GM12873 (cell line): ENCODE measurements at regions not wholly inside any gene's neighbourhood (a gene's known extent, or its start where the extent isn't known, plus 50 kb on each side); places are given as distances from the start of the nearest gene placed in this dataset.

Experiments used
- TF ChIP-seq, protein P1 (sequence below): IDR thresholded peaks from 2 replicates; pipeline ENCODE4 v1.5.1; 2012; ENCODE audit warnings: low read depth, mild to moderate bottlenecking, moderate library complexity, low read length, control low read depth; ENCODE audit not compliant: insufficient read depth; ENCODE audit errors: missing control alignments

GRCh38 chr12:27177706-27178105 is 66.4 kb upstream of the STK38L start:
- TF ChIP-seq, protein P1, sequence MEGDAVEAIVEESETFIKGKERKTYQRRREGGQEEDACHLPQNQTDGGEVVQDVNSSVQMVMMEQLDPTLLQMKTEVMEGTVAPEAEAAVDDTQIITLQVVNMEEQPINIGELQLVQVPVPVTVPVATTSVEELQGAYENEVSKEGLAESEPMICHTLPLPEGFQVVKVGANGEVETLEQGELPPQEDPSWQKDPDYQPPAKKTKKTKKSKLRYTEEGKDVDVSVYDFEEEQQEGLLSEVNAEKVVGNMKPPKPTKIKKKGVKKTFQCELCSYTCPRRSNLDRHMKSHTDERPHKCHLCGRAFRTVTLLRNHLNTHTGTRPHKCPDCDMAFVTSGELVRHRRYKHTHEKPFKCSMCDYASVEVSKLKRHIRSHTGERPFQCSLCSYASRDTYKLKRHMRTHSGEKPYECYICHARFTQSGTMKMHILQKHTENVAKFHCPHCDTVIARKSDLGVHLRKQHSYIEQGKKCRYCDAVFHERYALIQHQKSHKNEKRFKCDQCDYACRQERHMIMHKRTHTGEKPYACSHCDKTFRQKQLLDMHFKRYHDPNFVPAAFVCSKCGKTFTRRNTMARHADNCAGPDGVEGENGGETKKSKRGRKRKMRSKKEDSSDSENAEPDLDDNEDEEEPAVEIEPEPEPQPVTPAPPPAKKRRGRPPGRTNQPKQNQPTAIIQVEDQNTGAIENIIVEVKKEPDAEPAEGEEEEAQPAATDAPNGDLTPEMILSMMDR = no peak

GRCh38 chr12:27178255-27178654 is 65.8 kb upstream of the STK38L start:
- TF ChIP-seq, protein P1 = no peak

DNA sequence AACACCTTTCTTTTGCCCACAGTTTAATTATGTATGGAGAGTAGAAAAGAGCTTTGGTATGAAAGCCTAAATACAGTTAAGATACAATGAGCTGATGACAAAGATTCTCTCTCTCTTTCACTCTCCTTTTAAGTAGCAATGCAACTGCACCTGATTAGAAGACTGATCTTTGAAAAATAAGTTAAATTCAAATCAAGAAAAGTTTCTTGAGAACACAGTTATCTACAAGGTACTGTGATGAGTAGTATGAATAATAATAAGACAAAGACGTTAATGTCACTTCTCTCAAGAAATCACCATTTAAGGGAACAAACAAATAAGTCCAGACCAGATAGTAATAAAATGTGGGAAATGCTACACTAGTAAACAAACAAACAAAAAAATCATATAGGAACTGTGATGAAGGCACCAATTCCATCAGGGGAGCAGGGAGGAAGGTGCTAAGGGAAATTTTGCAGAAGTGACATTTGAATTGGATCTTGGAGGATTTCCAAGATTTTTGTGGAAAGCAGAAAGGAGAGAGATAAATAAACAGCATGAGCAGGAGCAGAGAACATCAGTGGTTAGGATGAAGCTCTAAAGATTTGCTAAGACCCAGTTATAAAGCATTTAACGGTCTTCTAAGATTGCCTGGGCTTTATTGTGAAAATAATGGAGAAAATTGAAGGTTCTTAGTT is 65.2 kb upstream of the STK38L start:
- TF ChIP-seq, protein P1 = no peak

- TF ChIP-seq, protein P1 = no peak
Measured at GRCh38 chr12:27179400-27180214, 64.5 kb upstream of the STK38L start.

- TF ChIP-seq, protein P1 = no peak
Measured at GRCh38 chr12:27180906-27181505, 63.1 kb upstream of the STK38L start.

DNA sequence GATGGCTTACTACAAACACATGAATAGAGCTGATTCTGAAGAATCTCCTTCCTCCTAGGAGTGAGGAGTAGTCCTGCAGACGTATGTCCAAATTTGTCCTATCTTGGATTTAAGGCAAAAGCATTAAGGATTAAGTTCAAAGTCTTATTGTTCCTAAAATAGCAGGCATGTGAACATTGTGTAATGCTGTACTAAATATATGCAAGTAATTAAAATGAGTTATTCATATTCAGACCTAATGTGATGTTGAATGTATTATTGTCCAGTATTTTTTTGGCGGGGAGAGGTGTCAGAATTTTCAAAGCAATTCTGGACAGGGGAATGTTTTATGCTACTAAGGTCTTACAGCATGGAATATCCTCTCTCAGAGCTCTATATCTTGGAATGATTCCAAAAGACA is 60.7 kb upstream of the STK38L start:
- TF ChIP-seq, protein P1 = no peak
